Lower lobe of right lung (tissue), 2 donors: ENCODE measurements at regions not wholly inside any gene's neighbourhood (a gene's known extent, or its start where the extent isn't known, plus 50 kb on each side); places are given as distances from the start of the nearest gene placed in this dataset.

ENCODE experiments used
- ATAC-seq, 2 donors: fragments of 200-7000 bp; cut with Tn5 transposase; one replicate each; pipeline ENCODE4 v1.9.1; 2020 to 2022; ENCODE audit warnings: mild to moderate bottlenecking in 2 of 2, moderate library complexity in 2 of 2
- DNase-seq: peaks from one replicate; pipeline ENCODE4 v3.0.0-alpha.2; 2020
- H3K27ac ChIP-seq: fragments of 200-600 bp; one replicate; pipeline ENCODE4 v1.8.0; 2022
- H3K27me3 ChIP-seq: fragments of 200-600 bp; one replicate; pipeline ENCODE4 v1.8.0; 2022; ENCODE audit warnings: low read depth
- H3K36me3 ChIP-seq: fragments of 200-600 bp; one replicate; pipeline ENCODE4 v1.8.0; 2022; ENCODE audit warnings: mild to moderate bottlenecking
- H3K4me1 ChIP-seq: fragments of 200-600 bp; one replicate; pipeline ENCODE4 v1.8.0; 2022
- H3K4me3 ChIP-seq: fragments of 200-600 bp; one replicate; pipeline ENCODE4 v1.8.0; 2022; ENCODE audit warnings: mild to moderate bottlenecking
- H3K9me3 ChIP-seq: fragments of 200-600 bp; one replicate; pipeline ENCODE4 v1.8.0; 2022
- intact Hi-C: fragments of 100-400 bp; cut with DNase I; formaldehyde crosslinking; loops from one replicate; pipeline ENCODE4 v1.11.0; 2022
- TF ChIP-seq, protein P1 (sequence below): fragments of 200-600 bp; IDR thresholded peaks from one replicate; pipeline ENCODE4 v1.8.0; 2022; ENCODE audit warnings: antibody characterized with exemption, mild to moderate bottlenecking
- donor health status: DM: no; HTN: yes; CAD: no; lungs with severe emphysema.

- intact Hi-C loops, result no loop called here
- TF ChIP-seq, protein P1, sequence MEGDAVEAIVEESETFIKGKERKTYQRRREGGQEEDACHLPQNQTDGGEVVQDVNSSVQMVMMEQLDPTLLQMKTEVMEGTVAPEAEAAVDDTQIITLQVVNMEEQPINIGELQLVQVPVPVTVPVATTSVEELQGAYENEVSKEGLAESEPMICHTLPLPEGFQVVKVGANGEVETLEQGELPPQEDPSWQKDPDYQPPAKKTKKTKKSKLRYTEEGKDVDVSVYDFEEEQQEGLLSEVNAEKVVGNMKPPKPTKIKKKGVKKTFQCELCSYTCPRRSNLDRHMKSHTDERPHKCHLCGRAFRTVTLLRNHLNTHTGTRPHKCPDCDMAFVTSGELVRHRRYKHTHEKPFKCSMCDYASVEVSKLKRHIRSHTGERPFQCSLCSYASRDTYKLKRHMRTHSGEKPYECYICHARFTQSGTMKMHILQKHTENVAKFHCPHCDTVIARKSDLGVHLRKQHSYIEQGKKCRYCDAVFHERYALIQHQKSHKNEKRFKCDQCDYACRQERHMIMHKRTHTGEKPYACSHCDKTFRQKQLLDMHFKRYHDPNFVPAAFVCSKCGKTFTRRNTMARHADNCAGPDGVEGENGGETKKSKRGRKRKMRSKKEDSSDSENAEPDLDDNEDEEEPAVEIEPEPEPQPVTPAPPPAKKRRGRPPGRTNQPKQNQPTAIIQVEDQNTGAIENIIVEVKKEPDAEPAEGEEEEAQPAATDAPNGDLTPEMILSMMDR, result no peak
- ATAC-seq (no peak), DNase-seq (no peak)
- Histone ChIP-seq H3K27ac (no peak overlapping the region), H3K27me3 (peaks cover 3% of the 10 kb centered on the region), H3K4me3 (no peak overlapping the region), H3K9me3 (no peaks in the 10 kb centered on the region), H3K4me1 (no peaks in the 10 kb centered on the region), H3K36me3 (no peaks in the 10 kb centered on the region)
Observed at GRCh38 chr11:119992171-119993051, 145.5 kb downstream of the TRIM29 start.

DNA sequence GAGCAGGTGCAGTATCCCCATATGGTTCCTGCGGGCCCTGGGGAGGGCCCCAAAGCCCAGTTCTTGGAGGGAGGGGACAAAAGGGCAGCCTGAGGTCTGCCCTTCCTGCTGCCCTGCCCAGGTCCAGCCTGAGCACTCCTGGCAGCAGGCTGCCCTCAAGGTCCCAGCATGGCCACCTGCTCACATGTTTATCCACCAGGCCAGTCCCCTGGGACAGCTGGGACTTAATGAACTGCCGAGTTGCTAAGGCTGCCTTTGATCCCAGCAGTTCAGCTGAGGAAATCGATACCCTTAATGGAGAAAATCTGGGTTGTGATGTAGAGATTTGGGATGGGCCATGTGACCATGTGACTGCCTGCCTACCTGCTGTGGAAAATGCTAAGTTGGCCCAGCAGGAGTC lies 146.2 kb downstream of the TRIM29 start:
- ATAC-seq (no peak), DNase-seq (no peak)
- no peaks in the 10 kb centered on the region for H3K9me3 ChIP-seq
- no peaks in the 10 kb centered on the region for H3K4me1 ChIP-seq
- no peak overlapping the region for H3K27ac ChIP-seq
- intact Hi-C loops, result no loop called here
- no peak overlapping the region for H3K4me3 ChIP-seq
- peaks cover 3% of the 10 kb centered on the region for H3K27me3 ChIP-seq
- TF ChIP-seq, protein P1, result no peak
- H3K36me3 ChIP-seq, result no peaks in the 10 kb centered on the region

DNA sequence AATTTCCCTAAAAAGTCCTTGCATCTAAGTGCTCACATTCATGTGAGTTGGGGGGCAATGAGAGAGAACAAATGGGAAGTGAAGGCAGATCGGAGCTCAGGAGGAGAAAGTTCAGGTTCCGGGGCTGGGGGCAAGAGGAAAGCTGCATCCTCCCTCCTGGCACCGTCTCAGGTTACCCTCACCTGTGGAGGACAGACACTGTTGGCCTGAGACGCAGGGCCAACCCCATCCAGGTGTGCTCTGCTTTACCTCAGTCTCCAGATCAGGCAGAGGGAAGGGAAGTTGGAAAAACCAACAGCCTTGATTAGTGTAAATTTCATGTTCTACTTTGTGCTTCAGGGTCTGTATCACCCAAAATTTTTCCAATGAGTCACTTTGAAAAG lies 146.9 kb downstream of the TRIM29 start:
- Histone ChIP-seq H3K9me3 (no peaks in the 10 kb centered on the region), H3K4me3 (no peak overlapping the region), H3K36me3 (no peaks in the 10 kb centered on the region), H3K27me3 (peaks cover 3% of the 10 kb centered on the region), H3K4me1 (no peaks in the 10 kb centered on the region), H3K27ac (no peak overlapping the region)
- intact Hi-C loops, result no loop called here
- DNase-seq, result no peak
- no peak for ATAC-seq
- TF ChIP-seq, protein P1, result no peak

DNA sequence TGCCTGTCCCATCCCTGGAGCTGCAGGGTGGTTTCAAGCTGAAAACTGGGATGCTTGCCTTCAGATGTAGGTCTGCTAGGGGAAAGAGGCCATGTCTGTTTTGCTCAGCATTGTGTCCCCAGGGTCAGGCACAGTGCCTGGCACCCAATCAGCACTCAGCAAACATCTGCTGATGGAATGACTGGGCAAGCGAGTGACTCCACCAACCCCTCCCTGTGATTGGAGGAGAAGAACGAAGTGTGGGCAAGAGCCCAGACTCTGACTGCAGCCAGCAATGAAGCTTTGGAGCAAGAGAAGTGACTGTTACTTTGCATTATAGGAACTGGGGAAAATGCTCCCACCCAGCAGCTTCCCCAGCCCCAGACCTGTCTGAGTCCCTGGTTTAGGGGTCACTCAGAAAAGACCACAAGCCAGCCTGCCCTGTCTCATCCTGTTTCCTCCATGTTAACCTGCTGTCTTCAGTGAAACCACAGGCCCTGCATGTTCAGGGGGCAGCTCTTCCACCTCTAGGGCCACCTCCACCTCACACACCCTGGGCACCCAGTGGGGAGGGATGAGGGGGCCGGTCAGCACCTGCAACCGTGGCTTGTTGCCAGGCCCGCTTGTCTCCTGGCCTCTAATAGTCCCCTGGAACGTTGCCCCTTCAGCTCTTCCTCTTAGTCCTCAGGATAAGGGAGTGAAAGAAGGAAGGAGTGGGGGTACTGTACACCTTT lies 147.4 kb downstream of the TRIM29 start:
- intact Hi-C loops, result no loop called here
- H3K27me3 ChIP-seq, result peaks cover 6% of the 10 kb centered on the region
- no peaks in the 10 kb centered on the region for H3K36me3 ChIP-seq
- TF ChIP-seq, protein P1, result no peak
- H3K27ac ChIP-seq, result no peak overlapping the region
- H3K4me1 ChIP-seq, result no peaks in the 10 kb centered on the region
- ATAC-seq, result no peak
- no peak overlapping the region for H3K4me3 ChIP-seq
- no peaks in the 10 kb centered on the region for H3K9me3 ChIP-seq
- no peak for DNase-seq

- ATAC-seq (no peak), DNase-seq (no peak)
- TF ChIP-seq, protein P1, result no peak
- H3K36me3 ChIP-seq, result no peaks in the 10 kb centered on the region
- peaks cover 9% of the 10 kb centered on the region for H3K27me3 ChIP-seq
- intact Hi-C loops, result no loop called here
- H3K4me3 ChIP-seq, result no peak overlapping the region
- no peaks in the 10 kb centered on the region for H3K4me1 ChIP-seq
- H3K9me3 ChIP-seq, result no peaks in the 10 kb centered on the region
- H3K27ac ChIP-seq, result no peak overlapping the region
Observed at GRCh38 chr11:119989159-119989821, 148.6 kb downstream of the TRIM29 start.
